ENCODE measurements at regions not wholly inside any gene's neighbourhood (a gene's known extent, or its start where the extent isn't known, plus 50 kb on each side); places are given as distances from the start of the nearest gene placed in this dataset.

DNA sequence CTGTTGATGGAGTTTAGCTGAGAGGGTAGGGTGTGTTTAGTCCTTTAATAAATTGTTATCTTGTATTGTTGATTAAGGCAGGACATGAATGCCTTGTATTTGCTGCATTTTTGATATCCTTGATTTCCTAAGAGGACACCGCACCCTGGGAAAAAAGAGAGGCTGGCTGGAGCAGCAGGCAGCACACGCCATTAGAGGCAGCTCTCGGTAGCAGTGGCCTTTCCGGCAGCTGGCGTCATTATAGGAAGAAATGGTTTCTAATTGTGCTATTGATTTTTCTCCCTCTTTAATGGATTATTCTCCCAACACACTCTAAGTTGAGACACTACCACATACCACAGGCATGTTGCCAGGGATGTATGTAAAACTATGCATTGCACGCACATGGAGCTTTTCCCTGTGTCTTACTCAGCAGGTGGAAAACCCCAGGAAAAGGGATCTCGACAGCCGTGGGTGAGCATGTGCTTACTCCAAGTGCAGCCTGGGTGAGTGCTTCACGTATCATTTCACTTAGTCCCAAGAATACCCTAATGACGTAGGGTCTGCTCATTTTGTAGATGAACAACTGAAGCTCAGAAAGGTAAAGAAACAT lies 440.4 kb upstream of the RUNX1 start:
- no peak for DNase-seq (ENCODE audit: low spot score)
- no peak overlapping the region for H3K27ac Mint-ChIP-seq (ENCODE audit: unreplicated experiment)
- no peaks in the 10 kb centered on the region for H3K27me3 Mint-ChIP-seq (ENCODE audit: low read depth)
- no peak overlapping the region for H3K4me3 Mint-ChIP-seq (ENCODE audit: unreplicated experiment)
- H3K36me3 Mint-ChIP-seq (ENCODE audit: low read depth) = no peaks in the 10 kb centered on the region
- TF ChIP-seq, protein P1, sequence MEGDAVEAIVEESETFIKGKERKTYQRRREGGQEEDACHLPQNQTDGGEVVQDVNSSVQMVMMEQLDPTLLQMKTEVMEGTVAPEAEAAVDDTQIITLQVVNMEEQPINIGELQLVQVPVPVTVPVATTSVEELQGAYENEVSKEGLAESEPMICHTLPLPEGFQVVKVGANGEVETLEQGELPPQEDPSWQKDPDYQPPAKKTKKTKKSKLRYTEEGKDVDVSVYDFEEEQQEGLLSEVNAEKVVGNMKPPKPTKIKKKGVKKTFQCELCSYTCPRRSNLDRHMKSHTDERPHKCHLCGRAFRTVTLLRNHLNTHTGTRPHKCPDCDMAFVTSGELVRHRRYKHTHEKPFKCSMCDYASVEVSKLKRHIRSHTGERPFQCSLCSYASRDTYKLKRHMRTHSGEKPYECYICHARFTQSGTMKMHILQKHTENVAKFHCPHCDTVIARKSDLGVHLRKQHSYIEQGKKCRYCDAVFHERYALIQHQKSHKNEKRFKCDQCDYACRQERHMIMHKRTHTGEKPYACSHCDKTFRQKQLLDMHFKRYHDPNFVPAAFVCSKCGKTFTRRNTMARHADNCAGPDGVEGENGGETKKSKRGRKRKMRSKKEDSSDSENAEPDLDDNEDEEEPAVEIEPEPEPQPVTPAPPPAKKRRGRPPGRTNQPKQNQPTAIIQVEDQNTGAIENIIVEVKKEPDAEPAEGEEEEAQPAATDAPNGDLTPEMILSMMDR (IDR thresholded peaks at IDR 0.05) = no peak
- H3K9me3 Mint-ChIP-seq (ENCODE audit: low read depth) = no peaks in the 10 kb centered on the region
- peaks cover 4% of the 10 kb centered on the region for H3K4me1 Mint-ChIP-seq (ENCODE audit: low read depth)

- Mint-ChIP-seq H3K4me1 (ENCODE audit: low read depth) (peaks cover 4% of the 10 kb centered on the region), H3K9me3 (ENCODE audit: low read depth) (no peaks in the 10 kb centered on the region), H3K27me3 (ENCODE audit: low read depth) (no peaks in the 10 kb centered on the region), H3K36me3 (ENCODE audit: low read depth) (no peaks in the 10 kb centered on the region), H3K4me3 (ENCODE audit: unreplicated experiment) (no peak overlapping the region), H3K27ac (ENCODE audit: unreplicated experiment) (no peak overlapping the region)
- no peak for DNase-seq (ENCODE audit: low spot score)
- TF ChIP-seq, protein P1 (IDR thresholded peaks at IDR 0.05) = no peak
Measured at GRCh38 chr21:35488946-35489345, 439.8 kb upstream of the RUNX1 start.

GRCh38 chr21:35485364-35485763 lies 436.3 kb upstream of the RUNX1 start:
- H3K27me3 Mint-ChIP-seq (ENCODE audit: low read depth) = no peaks in the 10 kb centered on the region
- no peaks in the 10 kb centered on the region for H3K9me3 Mint-ChIP-seq (ENCODE audit: low read depth)
- no peaks in the 10 kb centered on the region for H3K36me3 Mint-ChIP-seq (ENCODE audit: low read depth)
- H3K4me1 Mint-ChIP-seq (ENCODE audit: low read depth) = peaks cover 4% of the 10 kb centered on the region
- TF ChIP-seq, protein P1 (IDR thresholded peaks at IDR 0.05) = no peak
- DNase-seq (ENCODE audit: low spot score) = no peak
- H3K4me3 Mint-ChIP-seq (ENCODE audit: unreplicated experiment) = no peak overlapping the region
- no peak overlapping the region for H3K27ac Mint-ChIP-seq (ENCODE audit: unreplicated experiment)

GRCh38 chr21:35484851-35485250 lies 435.7 kb upstream of the RUNX1 start:
- TF ChIP-seq, protein P1 (IDR thresholded peaks at IDR 0.05) = no peak
- Mint-ChIP-seq H3K4me1 (ENCODE audit: low read depth) (peaks cover 4% of the 10 kb centered on the region), H3K27me3 (ENCODE audit: low read depth) (no peaks in the 10 kb centered on the region), H3K36me3 (ENCODE audit: low read depth) (no peaks in the 10 kb centered on the region), H3K4me3 (ENCODE audit: unreplicated experiment) (no peak overlapping the region), H3K27ac (ENCODE audit: unreplicated experiment) (no peak overlapping the region), H3K9me3 (ENCODE audit: low read depth) (peaks cover 2% of the 10 kb centered on the region)
- DNase-seq (ENCODE audit: low spot score) = no peak

DNA sequence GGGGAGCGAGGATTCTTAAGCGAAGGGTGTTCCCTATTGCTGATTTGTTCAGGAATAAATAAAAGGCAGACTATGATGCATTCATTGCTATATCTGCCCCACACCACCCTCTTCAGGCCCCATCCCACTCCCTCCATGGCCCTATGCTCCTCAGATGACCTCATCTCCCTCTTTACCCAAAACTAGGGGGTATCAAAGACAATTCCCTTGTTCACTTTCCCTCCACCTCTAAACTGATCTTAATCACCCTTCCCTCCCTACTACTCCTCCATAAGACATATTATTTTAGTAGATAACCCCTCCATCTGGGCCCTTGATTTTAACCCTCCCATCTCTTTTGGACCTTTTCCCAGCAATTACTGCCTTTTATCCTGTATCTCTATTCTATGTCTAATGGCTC lies 434.9 kb upstream of the RUNX1 start:
- H3K4me1 Mint-ChIP-seq (ENCODE audit: low read depth) = peaks cover under 1% of the 10 kb centered on the region
- H3K27me3 Mint-ChIP-seq (ENCODE audit: low read depth) = no peaks in the 10 kb centered on the region
- TF ChIP-seq, protein P1 (IDR thresholded peaks at IDR 0.05) = no peak
- H3K4me3 Mint-ChIP-seq (ENCODE audit: unreplicated experiment) = no peak overlapping the region
- H3K27ac Mint-ChIP-seq (ENCODE audit: unreplicated experiment) = no peak overlapping the region
- DNase-seq (ENCODE audit: low spot score) = no peak
- peaks cover 2% of the 10 kb centered on the region for H3K36me3 Mint-ChIP-seq (ENCODE audit: low read depth)
- H3K9me3 Mint-ChIP-seq (ENCODE audit: low read depth) = peaks cover 7% of the 10 kb centered on the region
